ENCODE measurements at regions not wholly inside any gene's neighbourhood (a gene's known extent, or its start where the extent isn't known, plus 50 kb on each side); places are given as distances from the start of the nearest gene placed in this dataset.

GRCh38 chr5:4205398-4205797, 609.8 kb downstream of the IRX1 start:
- DNase-seq, result peak in 1 of 5 donors; percentile 21

GRCh38 chr5:4206127-4206526, 610.5 kb downstream of the IRX1 start:
- no peak for TF ChIP-seq CTCF (IDR thresholded peaks at IDR 0.05; ENCODE audit: borderline replicate concordance, extremely low read depth, insufficient read depth)
- no peak overlapping the region for H3K9ac ChIP-seq (ENCODE audit: low read length in 3 of 3)
- FAIRE-seq (no peak), DNase-seq (no peak)
- H3K4me1 ChIP-seq (ENCODE audit: control insufficient read depth in 2 of 3, insufficient read depth in 2 of 3, low read depth in 1 of 3, low read length in 3 of 3), result no peaks in the 10 kb centered on the region
- H3K27me3 ChIP-seq (ENCODE audit: control insufficient read depth, insufficient read depth, low read length), result no peaks in the 10 kb centered on the region
- H3K4me3 ChIP-seq (ENCODE audit: low read length in 3 of 3), result no peak overlapping the region
- H3K27ac ChIP-seq (ENCODE audit: low read depth in 2 of 2, low read length in 2 of 2), result no peak overlapping the region
- no peaks in the 10 kb centered on the region for H3K36me3 ChIP-seq (ENCODE audit: control insufficient read depth in 2 of 3, insufficient read depth in 3 of 3, low read length in 3 of 3)
- intact Hi-C loops (cut with DNase I), result no loop called here
- no peaks in the 10 kb centered on the region for H3K9me3 ChIP-seq (ENCODE audit: control insufficient read depth in 2 of 3, insufficient read depth in 1 of 3, low read length in 3 of 3)

More at GRCh38 chr5:4205398-4205797, 609.8 kb downstream of the IRX1 start:
- intact Hi-C loops (cut with DNase I), result no loop called here
- no peaks in the 10 kb centered on the region for H3K9me3 ChIP-seq (ENCODE audit: control insufficient read depth in 2 of 3, insufficient read depth in 1 of 3, low read length in 3 of 3)
- no peak for FAIRE-seq
- no peaks in the 10 kb centered on the region for H3K4me1 ChIP-seq (ENCODE audit: control insufficient read depth in 2 of 3, insufficient read depth in 2 of 3, low read depth in 1 of 3, low read length in 3 of 3)
- H3K27ac ChIP-seq (ENCODE audit: low read depth in 2 of 2, low read length in 2 of 2), result no peak overlapping the region
- no peaks in the 10 kb centered on the region for H3K36me3 ChIP-seq (ENCODE audit: control insufficient read depth in 2 of 3, insufficient read depth in 3 of 3, low read length in 3 of 3)
- no peaks in the 10 kb centered on the region for H3K27me3 ChIP-seq (ENCODE audit: control insufficient read depth, insufficient read depth, low read length)
- H3K9ac ChIP-seq (ENCODE audit: low read length in 3 of 3), result no peak overlapping the region
- no peak for TF ChIP-seq CTCF (IDR thresholded peaks at IDR 0.05; ENCODE audit: borderline replicate concordance, extremely low read depth, insufficient read depth)
- no peak overlapping the region for H3K4me3 ChIP-seq (ENCODE audit: low read length in 3 of 3)

- no peak for FAIRE-seq
- H3K4me1 ChIP-seq (ENCODE audit: control insufficient read depth in 2 of 3, insufficient read depth in 2 of 3, low read depth in 1 of 3, low read length in 3 of 3), result no peaks in the 10 kb centered on the region
- no peak overlapping the region for H3K27ac ChIP-seq (ENCODE audit: low read depth in 2 of 2, low read length in 2 of 2)
- DNase-seq, result peak in 3 of 5 donors; percentile 40 to 57 (median 51)
- intact Hi-C loops (cut with DNase I), result no loop called here
- no peak overlapping the region for H3K4me3 ChIP-seq (ENCODE audit: low read length in 3 of 3)
- H3K27me3 ChIP-seq (ENCODE audit: control insufficient read depth, insufficient read depth, low read length), result no peaks in the 10 kb centered on the region
- H3K9me3 ChIP-seq (ENCODE audit: control insufficient read depth in 2 of 3, insufficient read depth in 1 of 3, low read length in 3 of 3), result no peaks in the 10 kb centered on the region
- no peak overlapping the region for H3K9ac ChIP-seq (ENCODE audit: low read length in 3 of 3)
- H3K36me3 ChIP-seq (ENCODE audit: control insufficient read depth in 2 of 3, insufficient read depth in 3 of 3, low read length in 3 of 3), result no peaks in the 10 kb centered on the region
- no peak for TF ChIP-seq CTCF (IDR thresholded peaks at IDR 0.05; ENCODE audit: borderline replicate concordance, extremely low read depth, insufficient read depth)
Measured at GRCh38 chr5:4207486-4207885, 611.9 kb downstream of the IRX1 start.

- Histone ChIP-seq H3K9ac (ENCODE audit: low read length in 3 of 3) (no peak overlapping the region), H3K27me3 (ENCODE audit: control insufficient read depth, insufficient read depth, low read length) (no peaks in the 10 kb centered on the region), H3K9me3 (ENCODE audit: control insufficient read depth in 2 of 3, insufficient read depth in 1 of 3, low read length in 3 of 3) (no peaks in the 10 kb centered on the region), H3K4me1 (ENCODE audit: control insufficient read depth in 2 of 3, insufficient read depth in 2 of 3, low read depth in 1 of 3, low read length in 3 of 3) (no peaks in the 10 kb centered on the region), H3K4me3 (ENCODE audit: low read length in 3 of 3) (no peak overlapping the region), H3K36me3 (ENCODE audit: control insufficient read depth in 2 of 3, insufficient read depth in 3 of 3, low read length in 3 of 3) (no peaks in the 10 kb centered on the region), H3K27ac (ENCODE audit: low read depth in 2 of 2, low read length in 2 of 2) (no peak overlapping the region)
- DNase-seq, result no peak
- TF ChIP-seq CTCF (IDR thresholded peaks at IDR 0.05; ENCODE audit: borderline replicate concordance, extremely low read depth, insufficient read depth), result no peak
- FAIRE-seq, result no peak
- intact Hi-C loops (cut with DNase I), result no loop called here
Measured at GRCh38 chr5:4208537-4208936, 612.9 kb downstream of the IRX1 start.

Measured in kidney (tissue), 13 donors.